Suprapubic skin (tissue), 4 donors: ENCODE measurements at regions not wholly inside any gene's neighbourhood (a gene's known extent, or its start where the extent isn't known, plus 50 kb on each side); places are given as distances from the start of the nearest gene placed in this dataset.
"Not testable (repeated sequence)": the region's sequence is repeated elsewhere in the genome, so short reads cannot be mapped to it uniquely, and the experiment has no call there.

ENCODE experiments used
- DNase-seq, 2 donors: peaks; one replicate each; pipeline ENCODE4 v3.0.0-alpha.2; 2019; ENCODE audit warnings: low spot score in 2 of 2
- H3K27ac ChIP-seq: fragments of 200-600 bp; sonication (generic); one replicate; pipeline ENCODE4 v1.5.1; 2019
- H3K27me3 ChIP-seq: fragments of 200-600 bp; sonication (generic); one replicate; pipeline ENCODE4 v1.5.1; 2019
- H3K36me3 ChIP-seq: fragments of 200-600 bp; sonication (generic); one replicate; pipeline ENCODE4 v1.5.1; 2019
- H3K4me1 ChIP-seq: fragments of 200-600 bp; sonication (generic); one replicate; pipeline ENCODE4 v1.5.1; 2019
- H3K4me3 ChIP-seq: fragments of 200-600 bp; sonication (generic); one replicate; pipeline ENCODE4 v1.5.1; 2019; ENCODE audit warnings: mild to moderate bottlenecking
- H3K9me3 ChIP-seq: fragments of 200-600 bp; sonication (generic); one replicate; pipeline ENCODE4 v1.5.1; 2019
- CTCF ChIP-seq, 2 donors: fragments of 200-600 bp in 1 of 2; fragments of 450-650 bp in 1 of 2; sonication (generic) in 1 of 2; IDR thresholded peaks; one replicate each; pipeline ENCODE4 v1.5.1; 2016 to 2019; ENCODE audit warnings: antibody characterized with exemption in 2 of 2, mild to moderate bottlenecking in 1 of 2, moderate library complexity in 1 of 2
- EP300 ChIP-seq: sonication (generic); formaldehyde crosslinking; IDR thresholded peaks from one replicate; pipeline ENCODE4 v1.6.1; 2017; ENCODE audit warnings: antibody characterized with exemption
- POLR2A ChIP-seq, 2 donors: fragments of 450-650 bp; IDR thresholded peaks; one replicate each; pipeline ENCODE4 v1.6.1; 2017; ENCODE audit warnings: antibody characterized with exemption in 2 of 2, mild to moderate bottlenecking in 2 of 2, moderate library complexity in 2 of 2
- POLR2AphosphoS5 ChIP-seq, 3 donors: sonication (generic); formaldehyde crosslinking; IDR thresholded peaks; one replicate each; pipeline ENCODE4 v1.6.1; 2017; ENCODE audit warnings: antibody characterized with exemption in 3 of 3
- WGBS: methylation state at CpG from one replicate; pipeline ENCODE4 v1.1.5; 2018; 5-methylcytosine and 5-hydroxymethylcytosine counted together

DNA sequence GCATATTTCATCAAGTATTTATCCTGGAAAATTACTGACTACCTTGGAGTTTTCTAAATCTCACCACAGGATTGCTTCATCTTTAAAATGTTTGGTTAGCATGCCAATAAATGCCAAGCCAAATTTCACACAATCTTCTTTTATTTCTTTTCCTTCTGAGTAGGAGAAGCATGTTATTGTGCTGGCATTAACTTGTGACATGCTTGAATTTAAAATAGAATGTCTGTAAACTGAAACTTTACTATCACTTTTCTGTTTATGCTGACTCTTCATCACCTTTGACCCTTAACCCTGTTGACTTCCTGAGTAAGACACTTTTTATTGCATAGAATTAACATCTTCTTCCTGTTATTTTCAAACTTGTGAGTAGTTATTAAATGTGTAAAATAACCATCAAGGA lies 56.2 kb upstream of the LRRTM4 start:
- H3K4me1 ChIP-seq = no peaks in the 10 kb centered on the region
- H3K9me3 ChIP-seq = no peaks in the 10 kb centered on the region
- H3K27me3 ChIP-seq = no peaks in the 10 kb centered on the region
- no peak for DNase-seq
- TF ChIP-seq CTCF (IDR thresholded peaks at IDR 0.05) = no peak
- no peak for TF ChIP-seq EP300
- no peak for TF ChIP-seq POLR2AphosphoS5 (IDR thresholded peaks at IDR 0.05)
- no peak for TF ChIP-seq POLR2A (IDR thresholded peaks at IDR 0.05)
- H3K27ac ChIP-seq = no peak overlapping the region
- H3K36me3 ChIP-seq = no peaks in the 10 kb centered on the region
- H3K4me3 ChIP-seq = no peak overlapping the region

- Histone ChIP-seq H3K9me3 (no peaks in the 10 kb centered on the region), H3K36me3 (no peaks in the 10 kb centered on the region), H3K27me3 (no peaks in the 10 kb centered on the region), H3K4me1 (no peaks in the 10 kb centered on the region), H3K4me3 (no peak overlapping the region), H3K27ac (no peak overlapping the region)
- TF ChIP-seq EP300 (no peak), CTCF (IDR thresholded peaks at IDR 0.05) (no peak), POLR2AphosphoS5 (IDR thresholded peaks at IDR 0.05) (no peak), POLR2A (IDR thresholded peaks at IDR 0.05) (no peak)
- no peak for DNase-seq
- 72% methylated on average over 3 of the region's 3 CpGs for WGBS
Measured at GRCh38 chr2:77579076-77579769, 57.0 kb upstream of the LRRTM4 start.

DNA sequence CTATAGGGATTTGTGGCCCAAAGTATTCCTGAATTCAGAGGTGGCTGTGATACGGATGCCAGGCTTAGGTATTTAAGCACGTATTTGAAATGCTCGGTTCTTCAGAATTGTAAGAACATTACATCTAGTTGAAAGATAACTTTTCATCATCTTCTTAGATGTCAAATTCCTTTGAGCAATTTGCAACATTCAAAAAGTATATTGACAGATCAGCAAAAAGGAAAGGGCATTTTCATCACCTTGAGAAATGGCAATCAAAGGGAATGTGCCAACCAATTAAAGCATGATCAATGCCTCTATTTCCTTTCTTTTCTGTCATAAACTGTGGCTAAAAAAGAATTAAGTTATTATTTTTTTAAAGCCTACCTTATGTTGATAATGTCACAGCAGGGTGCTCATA lies 66.3 kb upstream of the LRRTM4 start:
- Histone ChIP-seq H3K4me1 (no peaks in the 10 kb centered on the region), H3K27me3 (no peaks in the 10 kb centered on the region), H3K36me3 (no peaks in the 10 kb centered on the region), H3K9me3 (peaks cover 4% of the 10 kb centered on the region), H3K27ac (no peak overlapping the region), H3K4me3 (no peak overlapping the region)
- TF ChIP-seq CTCF (IDR thresholded peaks at IDR 0.05) (no peak), POLR2A (IDR thresholded peaks at IDR 0.05) (no peak), POLR2AphosphoS5 (IDR thresholded peaks at IDR 0.05) (no peak), EP300 (no peak)
- 92% methylated on average over 3 of the region's 3 CpGs for WGBS
- no peak for DNase-seq

DNA sequence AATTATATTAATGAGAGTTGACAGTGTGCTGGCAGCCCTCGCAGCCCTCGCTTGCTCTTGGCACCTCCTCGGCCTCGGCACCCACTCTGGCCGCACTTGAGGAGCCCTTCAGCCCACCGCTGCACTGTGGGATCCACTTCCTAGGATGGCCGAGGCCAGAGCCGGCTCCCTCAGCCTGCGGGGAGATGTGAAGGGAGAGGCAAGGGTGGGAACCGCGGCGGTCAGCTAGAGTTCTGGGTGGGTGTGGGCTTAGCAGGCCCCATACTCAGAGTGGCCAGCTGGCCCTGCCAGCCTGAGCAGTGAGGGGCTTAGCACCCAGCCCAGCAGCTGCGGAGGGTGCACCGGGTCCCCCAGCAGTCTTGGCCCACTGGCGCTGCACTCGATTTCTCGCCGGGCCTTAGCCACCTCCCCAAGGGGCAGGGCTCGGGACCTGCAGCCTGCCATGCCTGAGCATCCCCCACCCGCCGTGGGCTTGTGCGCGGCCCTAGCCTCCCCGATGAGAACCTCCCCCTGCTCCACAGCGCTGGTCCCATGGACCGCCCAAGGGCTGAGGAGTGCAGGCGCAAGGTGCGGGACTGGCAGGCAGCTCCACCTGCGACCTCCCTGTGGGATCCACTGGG lies 68.2 kb upstream of the LRRTM4 start:
- DNase-seq = peak in 1 of 2 donors; percentile 75
- Histone ChIP-seq H3K36me3 (no peaks in the 10 kb centered on the region), H3K4me1 (no peaks in the 10 kb centered on the region), H3K9me3 (peaks cover 4% of the 10 kb centered on the region), H3K4me3 (no peak overlapping the region), H3K27ac (no peak overlapping the region), H3K27me3 (no peaks in the 10 kb centered on the region)
- TF ChIP-seq CTCF (IDR thresholded peaks at IDR 0.05) (no peak), POLR2A (IDR thresholded peaks at IDR 0.05) (no peak), EP300 (no peak), POLR2AphosphoS5 (IDR thresholded peaks at IDR 0.05) (no peak)
- WGBS = 96% methylated on average over 24 of the region's 29 CpGs

- H3K27me3 ChIP-seq, H3K27ac ChIP-seq, H3K9me3 ChIP-seq, H3K4me1 ChIP-seq, H3K36me3 ChIP-seq, H3K4me3 ChIP-seq, DNase-seq: not testable (repeated sequence)
- 74% methylated on average over 24 of the region's 24 CpGs for WGBS
Measured at GRCh38 chr2:77592955-77593354, 70.8 kb upstream of the LRRTM4 start.
